ENCODE measurements at regions not wholly inside any gene's neighbourhood (a gene's known extent, or its start where the extent isn't known, plus 50 kb on each side); places are given as distances from the start of the nearest gene placed in this dataset.

- DNase-seq, result no peak
Observed at GRCh38 chr5:155222393-155222792, 208.8 kb downstream of the KIF4B start.

- no peak for DNase-seq
Observed at GRCh38 chr5:155229135-155229534, 215.6 kb downstream of the KIF4B start.

GRCh38 chr5:155239803-155240202, 226.2 kb downstream of the KIF4B start:
- no peak for DNase-seq

- no peak for DNase-seq
Observed at GRCh38 chr5:155250596-155250995, 237.0 kb downstream of the KIF4B start.

- DNase-seq, result no peak
Observed at GRCh38 chr5:155252025-155252424, 238.5 kb downstream of the KIF4B start.

GRCh38 chr5:155252717-155253116, 239.2 kb downstream of the KIF4B start:
- DNase-seq, result no peak

GRCh38 chr5:155254399-155254798, 240.8 kb downstream of the KIF4B start:
- no peak for DNase-seq

- DNase-seq, result no peak
Observed at GRCh38 chr5:155258161-155258560, 244.6 kb downstream of the KIF4B start.

GRCh38 chr5:155259648-155260047, 246.1 kb downstream of the KIF4B start:
- DNase-seq, result no peak

GRCh38 chr5:155260798-155261197, 247.2 kb downstream of the KIF4B start:
- no peak for DNase-seq

GRCh38 chr5:155263381-155263780, 249.8 kb downstream of the KIF4B start:
- no peak for DNase-seq

GRCh38 chr5:155264809-155265208, 251.3 kb downstream of the KIF4B start:
- DNase-seq, result no peak

GRCh38 chr5:155268770-155269425, 255.3 kb downstream of the KIF4B start:
- no peak for DNase-seq

- DNase-seq, result no peak
Observed at GRCh38 chr5:155270725-155271124, 257.2 kb downstream of the KIF4B start.

- DNase-seq, result no peak
Observed at GRCh38 chr5:155274484-155274883, 260.9 kb downstream of the KIF4B start.

- no peak for DNase-seq
Observed at GRCh38 chr5:155275222-155275621, 261.7 kb downstream of the KIF4B start.

GRCh38 chr5:155276231-155276630, 262.7 kb downstream of the KIF4B start:
- DNase-seq, result no peak

GRCh38 chr5:155278532-155278931, 265.0 kb downstream of the KIF4B start:
- DNase-seq, result no peak

GRCh38 chr5:155282503-155283107, 269.1 kb downstream of the KIF4B start:
- DNase-seq, result no peak

GRCh38 chr5:155285706-155286105, 272.2 kb downstream of the KIF4B start:
- DNase-seq, result no peak

GRCh38 chr5:155290937-155291336, 277.4 kb downstream of the KIF4B start:
- DNase-seq, result no peak

GRCh38 chr5:155293605-155294178, 280.1 kb downstream of the KIF4B start:
- DNase-seq, result no peak

- no peak for DNase-seq
Observed at GRCh38 chr5:155295111-155295510, 281.6 kb downstream of the KIF4B start.

- DNase-seq, result no peak
Observed at GRCh38 chr5:155299386-155300005, 285.9 kb downstream of the KIF4B start.
